Neuronal stem cell (in vitro differentiated cells): ENCODE measurements at regions not wholly inside any gene's neighbourhood (a gene's known extent, or its start where the extent isn't known, plus 50 kb on each side); places are given as distances from the start of the nearest gene placed in this dataset.

ENCODE experiments used
- DNase-seq: peaks from one replicate; pipeline ENCODE4 v3.0.0-alpha.2; 2013; ENCODE audit warnings: low spot score
- H2AFZ ChIP-seq: one replicate; pipeline ENCODE4 v1.6.1; 2013; ENCODE audit warnings: mild to moderate bottlenecking, low read length, inconsistent platforms
- H2AK5ac ChIP-seq: 2 replicates; pipeline ENCODE4 v1.6.1; 2013; ENCODE audit warnings: low read depth, mild to moderate bottlenecking, inconsistent platforms, low read length, moderate library complexity, mixed read lengths
- H2BK120ac ChIP-seq: 2 replicates; pipeline ENCODE4 v1.6.1; 2013; ENCODE audit warnings: low read depth, mild to moderate bottlenecking, inconsistent platforms, low read length, moderate library complexity, mixed read lengths
- H2BK12ac ChIP-seq: one replicate; pipeline ENCODE4 v1.6.1; 2013; ENCODE audit warnings: low read length, inconsistent platforms
- H2BK15ac ChIP-seq: 2 replicates; pipeline ENCODE4 v1.6.1; 2013; ENCODE audit warnings: mild to moderate bottlenecking, low read length, inconsistent platforms, mixed read lengths
- H2BK5ac ChIP-seq: one replicate; pipeline ENCODE4 v1.6.1; 2013; ENCODE audit warnings: inconsistent platforms, mild to moderate bottlenecking, low read length, moderate library complexity
- H3K14ac ChIP-seq: one replicate; pipeline ENCODE4 v1.6.1; 2013; ENCODE audit warnings: low read length, inconsistent platforms
- H3K18ac ChIP-seq: 2 replicates; pipeline ENCODE4 v1.6.1; 2013; ENCODE audit warnings: low read length, inconsistent platforms
- H3K23ac ChIP-seq: 2 replicates; pipeline ENCODE4 v1.6.1; 2013; ENCODE audit warnings: low read depth, mild to moderate bottlenecking, mixed read lengths, low read length, inconsistent platforms; ENCODE audit not compliant: poor library complexity
- H3K27ac ChIP-seq: replicated peaks from 3 replicates; pipeline ENCODE4 v1.5.1; 2013; ENCODE audit warnings: low read length, inconsistent platforms
- H3K27me3 ChIP-seq, 3 experiments: 2 replicates each; pipeline ENCODE4 v1.6.1; 2013; ENCODE audit warnings: low read length in 3 of 3, mild to moderate bottlenecking in 2 of 3, inconsistent platforms in 1 of 3, low read depth in 1 of 3, mixed read lengths in 1 of 3, moderate library complexity in 1 of 3; ENCODE audit not compliant: control insufficient read depth in 3 of 3, insufficient read depth in 3 of 3
- H3K36me3 ChIP-seq, 2 donors: replicated peaks in 1 of 2; 2 replicates each; pipeline ENCODE4 v1.6.1; 2013; ENCODE audit warnings: low read length in 2 of 2; ENCODE audit not compliant: control insufficient read depth in 2 of 2, insufficient read depth in 2 of 2
- H3K4ac ChIP-seq: 2 replicates; pipeline ENCODE4 v1.6.1; 2013; ENCODE audit warnings: inconsistent platforms, mild to moderate bottlenecking, low read length, moderate library complexity
- H3K4me1 ChIP-seq, 2 donors: 1 replicate in 1 of 2; 2 replicates in 1 of 2; pipeline ENCODE4 v1.6.1; 2013; ENCODE audit warnings: low read length in 2 of 2, low read depth in 1 of 2; ENCODE audit not compliant: control insufficient read depth in 2 of 2, insufficient read depth in 1 of 2
- H3K4me2 ChIP-seq: one replicate; pipeline ENCODE4 v1.6.1; 2013; ENCODE audit warnings: mild to moderate bottlenecking, low read length, inconsistent platforms; ENCODE audit not compliant: insufficient read depth, poor library complexity, severe bottlenecking
- H3K4me3 ChIP-seq, 2 donors: 2 replicates each; pipeline ENCODE4 v1.5.1; 2013; ENCODE audit warnings: low read length in 2 of 2, mild to moderate bottlenecking in 2 of 2, inconsistent platforms in 1 of 2, moderate library complexity in 1 of 2
- H3K79me1 ChIP-seq: one replicate; pipeline ENCODE4 v1.6.1; 2013; ENCODE audit warnings: low read depth, mild to moderate bottlenecking, inconsistent platforms, low read length, moderate library complexity
- H3K9ac ChIP-seq: one replicate; pipeline ENCODE4 v1.6.1; 2013; ENCODE audit warnings: mild to moderate bottlenecking, low read depth, low read length, inconsistent platforms; ENCODE audit not compliant: poor library complexity
- H3K9me3 ChIP-seq, 2 donors: replicated peaks in 1 of 2; 2 replicates each; pipeline versions ENCODE3 to v1.6.1; 2013; ENCODE audit warnings: low read length in 2 of 2, mild to moderate bottlenecking in 2 of 2, inconsistent platforms in 1 of 2, low read depth in 1 of 2, mixed read lengths in 1 of 2, moderate library complexity in 1 of 2; ENCODE audit not compliant: control insufficient read depth in 2 of 2, insufficient read depth in 1 of 2
- H4K8ac ChIP-seq: one replicate; pipeline ENCODE4 v1.6.1; 2013; ENCODE audit warnings: low read depth, mild to moderate bottlenecking, inconsistent platforms, low read length, moderate library complexity
- H4K91ac ChIP-seq: one replicate; pipeline ENCODE4 v1.6.1; 2013; ENCODE audit warnings: low read length, low read depth, mild to moderate bottlenecking, inconsistent platforms; ENCODE audit not compliant: poor library complexity
- WGBS, 2 donors: extraction: QIAGEN DNeasy Blood & Tissue Kit; methylation state at CpG; one replicate each; pipeline ENCODE4 v1.1.7; 2013; ENCODE audit warnings: missing lambda C conversion rate in 2 of 2, mixed read lengths in 1 of 2; ENCODE audit not compliant: insufficient read length in 2 of 2, insufficient replicate concordance in 1 of 2; ENCODE audit errors: extremely low coverage in 2 of 2; 5-methylcytosine and 5-hydroxymethylcytosine counted together

DNA sequence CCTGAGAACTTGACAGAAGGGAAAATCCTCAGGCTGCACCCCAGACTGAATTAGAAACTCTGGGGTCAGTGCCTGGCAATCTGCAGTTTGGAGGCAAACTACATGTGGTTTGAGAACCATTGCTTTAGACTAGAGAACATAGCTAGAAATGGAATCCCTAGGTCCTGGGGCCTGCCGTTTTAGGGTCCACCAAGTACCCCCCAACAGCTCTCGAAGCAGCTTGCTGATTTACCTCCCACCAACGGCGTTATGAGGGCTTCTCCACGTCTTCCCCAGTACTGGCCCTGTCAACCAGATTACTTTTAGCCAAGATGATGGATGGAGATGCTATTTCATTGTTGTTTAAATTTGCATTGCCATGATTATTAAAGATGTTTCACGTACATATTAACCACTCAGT, 272.5 kb downstream of the XXYLT1 start:
- Histone ChIP-seq H3K18ac (no peak overlapping the region), H4K91ac (no peak overlapping the region), H3K9me3 (no peaks in the 10 kb centered on the region), H2AFZ (no peak overlapping the region), H3K36me3 (no peaks in the 10 kb centered on the region), H2BK12ac (no peak overlapping the region), H3K79me1 (no peaks in the 10 kb centered on the region), H3K14ac (no peak overlapping the region), H3K27me3 (peaks cover 0 to 24% (median 0%) of the 10 kb centered on the region in 3 experiments), H3K9ac (no peak overlapping the region), H2BK5ac (no peak overlapping the region), H2BK120ac (no peak overlapping the region), H3K23ac (no peak overlapping the region), H3K4me1 (no peaks in the 10 kb centered on the region), H2AK5ac (no peak overlapping the region), H3K4me2 (no peak overlapping the region), H4K8ac (no peak overlapping the region), H3K27ac (no peak overlapping the region), H3K4ac (no peak overlapping the region), H3K4me3 (no peak overlapping the region), H2BK15ac (no peak overlapping the region)
- WGBS, 2 donors = no CpG with 5 or more reads among the region's 6 CpGs
- no peak for DNase-seq

DNA sequence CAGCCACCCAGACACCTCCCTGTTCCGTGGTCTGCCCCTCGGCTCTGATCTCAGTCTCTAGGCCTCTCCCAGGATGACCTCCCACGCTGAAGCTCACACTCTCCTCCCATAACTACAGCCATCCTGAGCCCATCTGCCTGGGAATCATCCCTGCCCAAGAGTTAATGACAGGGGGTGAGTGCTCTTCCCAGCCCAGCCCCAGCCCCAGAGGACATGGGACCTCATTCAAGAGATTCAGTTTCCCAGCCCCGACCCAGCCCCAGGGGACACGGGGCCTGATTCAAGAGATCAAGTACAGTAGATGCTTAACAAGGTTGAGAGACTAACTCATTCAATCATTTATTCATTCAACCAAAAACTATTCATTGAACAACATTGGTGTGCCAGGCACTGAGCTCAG, 272.0 kb downstream of the XXYLT1 start:
- Histone ChIP-seq H2BK5ac (no peak overlapping the region), H2AFZ (no peak overlapping the region), H3K36me3 (no peaks in the 10 kb centered on the region), H2BK12ac (no peak overlapping the region), H2AK5ac (no peak overlapping the region), H3K9ac (no peak overlapping the region), H3K27ac (no peak overlapping the region), H3K79me1 (no peaks in the 10 kb centered on the region), H3K4me1 (no peaks in the 10 kb centered on the region), H3K27me3 (peaks cover 0 to 24% (median 0%) of the 10 kb centered on the region in 3 experiments), H3K4ac (no peak overlapping the region), H4K91ac (no peak overlapping the region), H3K14ac (no peak overlapping the region), H2BK120ac (no peak overlapping the region), H4K8ac (no peak overlapping the region), H3K4me3 (no peak overlapping the region), H3K18ac (no peak overlapping the region), H2BK15ac (no peak overlapping the region), H3K4me2 (no peak overlapping the region), H3K23ac (no peak overlapping the region), H3K9me3 (no peaks in the 10 kb centered on the region)
- WGBS, 2 donors = no CpG with 5 or more reads among the region's 5 CpGs
- DNase-seq = no peak

DNA sequence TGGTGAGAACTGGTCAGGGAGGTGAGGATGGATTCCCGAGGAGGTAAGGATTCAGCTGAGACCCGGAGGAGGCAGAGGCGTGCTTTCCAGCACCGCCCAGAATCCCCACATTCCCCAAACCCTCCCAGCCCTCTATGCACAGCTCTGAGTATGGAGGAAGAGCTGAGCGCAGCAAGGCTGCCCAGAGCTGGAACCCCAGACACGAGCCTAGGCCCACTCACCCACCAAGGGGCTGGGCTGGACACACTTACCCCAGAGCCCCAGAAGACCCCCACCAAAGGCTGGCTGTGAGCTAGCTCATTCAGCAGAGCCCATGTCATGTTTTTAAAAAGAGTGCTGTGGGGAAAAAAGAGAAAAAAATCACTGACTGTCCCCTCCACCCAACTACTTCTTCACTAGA, 271.5 kb downstream of the XXYLT1 start:
- no CpG with 5 or more reads among the region's 6 CpGs for WGBS, 2 donors

DNA sequence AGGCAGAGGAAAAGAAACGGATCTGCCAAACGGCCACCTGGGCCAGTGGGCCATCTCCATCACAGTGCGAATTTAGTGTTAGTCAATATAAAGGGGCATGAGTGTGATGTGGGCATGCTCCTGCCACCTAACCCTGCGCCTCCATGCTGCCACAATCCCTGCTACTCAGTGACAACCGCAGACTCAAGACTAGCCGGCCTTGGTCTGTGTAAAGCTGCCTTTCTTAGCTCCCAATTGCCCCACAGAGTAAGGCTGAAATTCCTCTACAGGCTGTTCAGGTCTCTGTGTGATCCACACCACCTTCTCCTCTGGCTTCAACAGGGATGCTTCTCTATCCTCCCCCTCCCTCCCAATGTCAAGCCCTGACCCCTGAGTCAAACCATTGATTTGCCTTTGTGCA, 269.7 kb downstream of the XXYLT1 start:
- no peak overlapping the region for H3K14ac ChIP-seq
- H2BK12ac ChIP-seq = no peak overlapping the region
- no peak overlapping the region for H3K23ac ChIP-seq
- H2BK120ac ChIP-seq = no peak overlapping the region
- DNase-seq = no peak
- H3K18ac ChIP-seq = no peak overlapping the region
- no CpG with 5 or more reads among the region's 6 CpGs for WGBS, 2 donors
- H3K9ac ChIP-seq = no peak overlapping the region
- H3K4me3 ChIP-seq = no peak overlapping the region
- H3K4me2 ChIP-seq = no peak overlapping the region
- no peak overlapping the region for H2BK5ac ChIP-seq
- H3K4ac ChIP-seq = no peak overlapping the region
- no peaks in the 10 kb centered on the region for H3K9me3 ChIP-seq
- H4K8ac ChIP-seq = no peak overlapping the region
- H3K4me1 ChIP-seq = no peaks in the 10 kb centered on the region
- H2AK5ac ChIP-seq = no peak overlapping the region
- no peak overlapping the region for H3K27ac ChIP-seq
- H3K36me3 ChIP-seq = no peaks in the 10 kb centered on the region
- no peak overlapping the region for H2BK15ac ChIP-seq
- no peaks in the 10 kb centered on the region for H3K79me1 ChIP-seq
- no peak overlapping the region for H4K91ac ChIP-seq
- no peak overlapping the region for H2AFZ ChIP-seq
- H3K27me3 ChIP-seq = peaks cover 0 to 8% (median 0%) of the 10 kb centered on the region in 3 experiments

More for the DNA sequence above, 271.5 kb downstream of the XXYLT1 start:
- H3K4me1 ChIP-seq = no peaks in the 10 kb centered on the region
- no peak overlapping the region for H2BK120ac ChIP-seq
- H3K79me1 ChIP-seq = no peaks in the 10 kb centered on the region
- H4K91ac ChIP-seq = no peak overlapping the region
- H3K36me3 ChIP-seq = no peaks in the 10 kb centered on the region
- H2BK5ac ChIP-seq = no peak overlapping the region
- no peak overlapping the region for H2AK5ac ChIP-seq
- no peak overlapping the region for H3K14ac ChIP-seq
- H3K27me3 ChIP-seq = peaks cover 0 to 22% (median 0%) of the 10 kb centered on the region in 3 experiments
- no peak overlapping the region for H3K9ac ChIP-seq
- no peak for DNase-seq
- H3K18ac ChIP-seq = no peak overlapping the region
- H3K4me2 ChIP-seq = no peak overlapping the region
- no peak overlapping the region for H3K23ac ChIP-seq
- H2BK12ac ChIP-seq = no peak overlapping the region
- no peaks in the 10 kb centered on the region for H3K9me3 ChIP-seq
- no peak overlapping the region for H3K4ac ChIP-seq
- no peak overlapping the region for H2BK15ac ChIP-seq
- no peak overlapping the region for H3K4me3 ChIP-seq
- no peak overlapping the region for H4K8ac ChIP-seq
- H2AFZ ChIP-seq = no peak overlapping the region
- no peak overlapping the region for H3K27ac ChIP-seq
